ENCODE measurements at regions not wholly inside any gene's neighbourhood (a gene's known extent, or its start where the extent isn't known, plus 50 kb on each side); places are given as distances from the start of the nearest gene placed in this dataset.

DNA sequence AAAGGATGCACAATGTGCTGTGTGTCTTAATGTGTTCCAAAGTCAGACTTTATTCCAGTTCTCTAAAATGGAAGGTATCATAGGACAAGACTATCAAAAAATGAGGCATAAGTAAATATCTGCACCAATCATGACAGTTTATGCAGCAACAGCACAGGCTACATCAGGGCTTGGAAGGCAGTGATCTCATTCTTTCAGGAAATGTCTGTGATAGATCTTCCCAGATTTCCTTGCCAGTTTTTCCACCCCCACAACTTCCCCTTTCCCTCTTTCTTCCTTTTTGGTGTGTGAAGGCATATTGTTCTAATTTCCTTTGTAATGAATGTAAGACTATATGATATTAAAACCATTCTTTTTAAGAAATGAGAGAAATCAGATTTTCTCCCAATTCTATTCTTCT is 326.7 kb downstream of the ATP23 start:
- no peak for DNase-seq (ENCODE audit: low spot score)

DNA sequence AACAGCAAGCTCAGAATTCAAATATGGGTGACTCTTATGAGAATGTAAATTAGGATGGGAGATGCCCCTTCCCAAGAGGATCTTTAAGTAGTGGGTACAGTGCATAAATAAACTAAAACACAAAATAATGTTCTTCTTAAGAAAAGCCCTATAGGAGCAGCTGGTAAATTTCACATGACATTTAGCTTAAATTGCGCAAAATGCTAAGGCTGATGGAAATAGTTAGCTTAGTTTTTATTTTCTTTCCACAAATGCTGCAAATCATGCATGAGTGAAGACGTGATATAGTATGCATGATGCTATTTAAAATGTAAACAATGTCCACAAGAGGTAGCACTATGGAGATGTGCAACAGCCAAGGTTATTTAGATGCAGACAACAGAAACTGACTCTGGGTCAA is 328.1 kb downstream of the ATP23 start:
- DNase-seq (ENCODE audit: low spot score): no peak

DNA sequence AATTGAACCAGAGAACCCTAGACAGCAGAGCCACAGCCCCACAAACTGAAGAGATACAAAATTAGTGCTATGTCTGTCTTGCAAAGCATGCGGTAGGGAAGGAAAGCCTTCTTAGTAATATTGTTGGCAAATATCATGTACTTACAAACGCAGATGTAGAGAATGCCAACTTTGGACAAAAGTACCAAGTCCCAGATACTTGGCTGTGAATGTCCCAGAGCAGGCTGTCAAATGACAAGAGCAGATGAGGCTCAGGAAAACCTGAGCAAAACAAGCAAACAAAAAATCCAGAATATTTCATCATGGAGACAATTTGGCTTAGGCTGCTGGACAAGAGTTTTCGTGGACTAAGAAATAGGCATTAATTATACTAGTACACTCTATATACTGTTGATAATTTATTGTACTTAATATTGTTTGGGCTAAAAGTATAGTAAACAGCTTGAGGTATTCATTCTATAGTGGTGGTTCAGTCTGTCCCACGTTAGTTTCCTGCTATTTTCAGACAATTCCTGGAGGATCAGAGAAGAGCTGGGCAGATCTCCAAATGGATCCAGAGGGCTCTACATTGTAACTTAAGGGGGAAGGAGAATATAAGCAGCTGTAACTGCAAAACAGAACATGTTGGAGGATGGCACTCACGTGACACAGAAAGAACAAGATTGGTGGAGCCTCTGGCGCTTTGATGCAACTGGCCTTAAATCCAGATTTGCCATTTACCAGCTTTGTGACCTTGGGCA is 329.8 kb downstream of the ATP23 start:
- DNase-seq (ENCODE audit: low spot score): no peak

DNA sequence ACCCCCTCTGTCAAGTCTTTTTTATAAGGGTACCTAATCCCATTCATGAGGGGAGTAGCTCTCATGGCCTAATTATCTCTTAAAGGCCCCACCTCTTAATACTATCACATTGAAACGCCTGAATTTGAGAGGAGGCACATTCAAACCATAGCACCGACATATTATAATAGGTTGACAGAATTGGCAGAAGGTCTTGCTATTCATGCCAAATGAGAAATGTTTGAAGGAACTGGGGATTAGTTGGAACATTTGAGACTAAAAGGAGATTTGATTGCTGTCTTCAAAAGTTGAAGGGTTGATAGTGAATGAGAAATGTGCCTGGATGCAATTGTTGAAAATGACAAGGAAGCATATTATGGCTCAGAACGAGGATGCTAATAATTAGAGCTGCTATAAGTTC is 331.1 kb downstream of the ATP23 start:
- DNase-seq (ENCODE audit: low spot score): no peak

DNA sequence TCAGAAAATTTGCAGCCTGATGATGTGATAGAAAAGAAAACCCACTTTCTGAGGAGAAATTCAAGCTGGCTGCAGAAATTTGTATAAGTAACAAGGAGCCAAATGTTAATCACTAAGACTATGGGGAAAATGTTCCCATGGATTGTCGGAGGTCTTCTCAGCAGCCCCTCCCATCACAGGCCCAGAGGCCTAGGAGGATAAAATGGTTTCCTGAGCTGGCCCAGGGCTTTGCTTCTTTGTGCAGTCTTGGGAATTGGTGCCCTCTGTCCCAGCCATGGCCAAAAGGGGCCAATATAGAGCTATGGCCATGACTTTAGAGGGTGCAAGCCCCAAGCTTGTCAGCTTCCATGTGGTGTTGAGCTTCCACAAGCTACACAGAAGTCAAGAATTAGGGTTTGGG is 335.9 kb downstream of the ATP23 start:
- DNase-seq (ENCODE audit: low spot score): no peak

DNA sequence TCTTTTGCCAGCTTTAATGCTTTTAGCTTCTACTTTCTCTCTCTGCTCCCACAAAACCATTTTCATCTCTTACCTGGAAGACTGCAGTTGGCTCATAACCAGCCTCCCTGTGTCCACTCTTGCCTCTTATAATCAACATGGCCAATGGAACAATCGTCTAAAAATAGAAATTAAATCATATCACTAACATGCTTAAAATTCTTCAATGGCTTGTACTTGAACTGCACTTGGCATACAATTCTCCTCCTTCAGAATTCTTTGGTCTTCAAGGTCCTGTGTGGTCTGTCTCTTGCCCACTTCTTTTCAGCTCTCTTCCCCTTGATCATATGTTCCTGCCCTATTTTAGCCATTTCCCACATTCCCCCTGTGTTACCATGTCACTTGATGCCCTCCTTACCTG is 342.2 kb downstream of the ATP23 start:
- no peak for DNase-seq (ENCODE audit: low spot score)

DNA sequence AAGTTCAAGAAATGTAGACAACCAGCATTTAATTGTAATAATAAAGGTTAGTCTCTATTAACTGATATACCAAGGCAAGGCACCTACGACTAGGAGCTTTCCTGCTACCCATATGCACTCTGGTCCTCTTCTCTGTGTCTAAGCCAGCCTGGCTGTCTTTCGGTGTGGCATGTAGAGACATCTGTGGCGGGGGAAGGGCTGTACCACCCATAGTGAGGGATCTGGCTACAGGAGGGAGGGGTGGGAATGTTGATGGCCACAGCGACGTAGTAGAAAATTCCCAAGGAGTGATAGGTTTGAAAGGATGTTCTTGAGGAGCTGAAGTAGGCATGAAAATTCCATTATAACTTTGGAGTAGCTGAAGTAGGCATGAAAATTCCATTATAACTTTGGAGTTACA is 344.2 kb downstream of the ATP23 start:
- DNase-seq (ENCODE audit: low spot score): no peak

DNA sequence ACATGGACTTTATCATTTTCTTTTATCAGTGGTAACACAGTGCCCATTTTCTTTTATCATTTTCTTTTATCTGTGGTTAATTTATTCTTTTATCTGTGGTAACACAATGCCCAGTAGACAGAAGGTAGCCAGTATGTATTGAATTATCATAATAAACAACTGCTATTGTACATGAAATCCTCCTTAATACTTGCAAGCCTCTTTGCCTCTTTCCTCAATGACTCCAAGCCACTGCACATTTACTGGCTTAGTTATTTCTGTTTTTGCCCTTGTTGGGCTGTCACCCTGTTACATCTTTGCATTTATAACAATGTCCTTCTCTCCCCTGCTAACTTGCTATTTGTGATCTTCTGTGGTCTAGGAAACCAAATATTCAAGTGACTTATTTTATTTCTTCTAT is 345.0 kb downstream of the ATP23 start:
- no peak for DNase-seq (ENCODE audit: low spot score)

DNA sequence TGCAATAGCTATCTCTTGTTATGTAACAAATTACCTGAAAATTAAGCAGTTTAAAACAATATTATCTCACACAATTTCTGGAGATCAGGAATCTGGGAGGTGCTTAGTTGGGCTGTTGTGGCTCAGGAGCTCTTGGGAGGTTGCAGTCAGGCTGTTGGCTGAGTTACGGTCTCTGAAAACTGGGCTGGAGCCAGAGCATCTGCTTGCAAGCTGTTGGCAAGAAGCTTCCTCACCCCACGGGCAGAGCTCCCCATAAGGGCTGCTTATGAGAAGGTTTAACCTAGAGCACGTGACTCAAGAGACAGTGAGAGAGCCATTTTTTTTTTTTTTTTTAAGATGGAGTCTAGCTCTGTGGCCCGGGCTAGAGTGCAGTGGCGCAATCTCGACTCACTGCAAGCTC is 346.8 kb downstream of the ATP23 start:
- DNase-seq (ENCODE audit: low spot score): no peak

DNA sequence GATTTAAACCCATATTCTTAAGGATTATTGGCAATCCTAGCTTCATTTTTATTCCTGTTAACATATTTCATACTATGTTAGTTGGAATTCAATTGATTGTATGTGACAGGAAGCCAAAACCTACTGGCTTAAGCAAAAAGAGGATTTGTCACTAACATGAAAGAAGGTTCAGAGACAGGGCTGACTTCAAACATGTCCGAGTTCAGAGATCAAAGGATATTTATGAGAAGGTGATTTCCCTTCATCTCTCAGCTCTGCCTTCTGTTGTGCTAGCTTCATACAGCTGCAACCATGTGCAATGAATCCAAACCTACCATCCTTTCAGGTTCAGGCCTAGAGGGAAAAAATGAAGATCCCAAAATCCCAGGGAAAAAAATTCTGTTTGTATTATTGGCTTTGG is 349.7 kb downstream of the ATP23 start:
- DNase-seq (ENCODE audit: low spot score): no peak

DNA sequence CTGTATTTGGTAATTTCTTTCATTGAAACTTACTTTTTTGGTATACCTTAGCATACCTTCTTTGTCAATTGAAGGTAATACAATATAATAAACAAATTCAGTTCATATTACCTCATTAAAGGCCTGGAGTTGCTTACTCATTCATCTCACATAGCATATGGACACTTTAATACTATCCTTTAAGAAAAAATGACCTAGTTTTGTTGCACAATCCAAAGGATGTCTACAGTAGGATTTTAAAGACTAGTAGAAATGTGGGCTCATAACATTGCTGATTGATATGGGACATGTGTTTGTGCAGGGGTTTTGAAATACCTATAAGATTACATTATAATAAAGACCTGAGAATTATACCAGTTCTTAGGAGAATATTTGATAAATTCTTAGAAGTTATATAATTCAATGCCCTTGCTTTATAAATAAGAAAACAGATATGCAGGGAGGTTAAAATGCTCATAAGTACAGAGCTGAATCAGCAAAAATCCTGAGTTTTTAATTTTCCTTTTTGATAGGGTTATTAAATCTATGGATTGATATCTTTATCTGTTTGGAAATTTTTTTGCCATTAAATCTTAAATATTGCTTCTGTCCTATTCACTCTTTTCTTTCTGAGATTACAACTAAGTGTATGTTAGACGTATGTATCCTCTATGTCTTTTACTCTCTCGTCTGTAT is 352.1 kb downstream of the ATP23 start:
- DNase-seq (ENCODE audit: low spot score): no peak

DNA sequence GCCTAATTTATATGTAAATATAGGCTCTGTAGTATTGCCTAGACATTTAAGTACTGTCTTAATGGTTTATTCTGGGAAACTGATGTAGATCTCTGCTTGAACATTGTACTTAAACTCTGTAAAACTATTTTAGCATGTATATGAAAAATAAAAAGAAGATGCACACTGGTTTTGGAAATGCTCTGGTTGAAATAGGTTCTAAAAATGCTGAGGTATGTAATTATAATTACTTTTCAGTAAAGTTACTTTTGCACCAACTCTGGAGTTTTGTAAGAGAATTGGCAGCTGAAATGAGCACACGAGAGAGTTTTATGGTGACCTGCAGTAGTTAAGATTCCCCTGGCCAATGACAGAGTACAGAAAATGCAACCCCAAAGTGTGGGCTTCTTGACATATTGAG is 353.9 kb downstream of the ATP23 start:
- no peak for DNase-seq (ENCODE audit: low spot score)

DNA sequence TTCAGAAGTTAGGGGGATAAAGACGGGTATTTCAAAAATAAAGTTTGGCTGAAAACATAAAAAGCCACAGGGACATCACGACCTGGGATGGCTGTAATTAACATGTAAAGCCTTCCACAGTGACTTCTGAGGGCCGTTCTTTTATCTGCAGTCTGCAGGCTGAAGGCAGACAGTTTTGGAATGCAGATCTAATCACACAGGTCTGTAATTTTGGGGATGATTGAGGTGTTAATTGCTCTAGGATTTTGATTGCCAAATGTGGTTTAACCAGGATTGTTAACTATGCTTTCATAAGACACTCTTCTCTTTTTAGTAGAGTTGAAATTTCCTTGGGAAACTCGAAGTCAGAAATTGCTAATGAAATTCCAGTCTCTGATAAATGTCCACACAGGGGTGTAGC is 355.5 kb downstream of the ATP23 start:
- no peak for DNase-seq (ENCODE audit: low spot score)

DNA sequence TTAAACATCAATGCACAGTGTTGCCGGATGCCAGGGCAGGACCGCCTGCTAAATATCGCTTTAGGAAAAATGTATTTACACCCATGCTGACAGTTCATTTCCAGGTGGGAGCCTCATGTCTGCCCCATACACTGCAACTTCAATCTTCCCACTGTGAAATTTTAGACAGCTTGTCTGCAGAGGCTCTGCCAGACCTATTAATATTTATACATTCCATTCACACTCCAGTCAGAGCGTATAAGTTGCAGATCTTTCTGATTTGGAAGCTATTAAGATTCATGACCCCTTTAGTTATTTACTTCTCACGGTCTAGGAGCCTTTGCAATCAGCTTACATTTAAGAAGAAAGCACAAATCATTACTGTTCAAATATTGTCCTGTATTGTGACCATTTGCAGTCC is 357.4 kb downstream of the ATP23 start:
- no peak for DNase-seq (ENCODE audit: low spot score)

DNA sequence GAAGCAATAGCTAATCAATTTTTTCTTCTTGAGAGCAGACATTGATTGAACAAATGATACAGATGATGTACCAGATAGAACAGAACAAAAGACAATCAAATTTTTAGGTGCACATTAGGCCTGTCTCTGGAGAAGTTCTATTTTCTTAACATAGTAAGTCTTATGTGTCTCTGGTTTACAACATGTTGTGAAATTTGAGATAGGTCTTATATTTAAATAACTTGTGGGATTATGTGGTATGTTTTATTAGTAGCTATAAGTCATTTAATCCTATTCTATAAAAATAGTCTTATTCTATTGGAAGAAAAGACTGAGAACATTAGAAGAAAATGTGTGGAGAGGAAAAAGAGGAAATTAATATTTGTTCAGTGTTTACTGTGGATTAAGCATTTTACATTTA is 358.0 kb downstream of the ATP23 start:
- no peak for DNase-seq (ENCODE audit: low spot score)

DNA sequence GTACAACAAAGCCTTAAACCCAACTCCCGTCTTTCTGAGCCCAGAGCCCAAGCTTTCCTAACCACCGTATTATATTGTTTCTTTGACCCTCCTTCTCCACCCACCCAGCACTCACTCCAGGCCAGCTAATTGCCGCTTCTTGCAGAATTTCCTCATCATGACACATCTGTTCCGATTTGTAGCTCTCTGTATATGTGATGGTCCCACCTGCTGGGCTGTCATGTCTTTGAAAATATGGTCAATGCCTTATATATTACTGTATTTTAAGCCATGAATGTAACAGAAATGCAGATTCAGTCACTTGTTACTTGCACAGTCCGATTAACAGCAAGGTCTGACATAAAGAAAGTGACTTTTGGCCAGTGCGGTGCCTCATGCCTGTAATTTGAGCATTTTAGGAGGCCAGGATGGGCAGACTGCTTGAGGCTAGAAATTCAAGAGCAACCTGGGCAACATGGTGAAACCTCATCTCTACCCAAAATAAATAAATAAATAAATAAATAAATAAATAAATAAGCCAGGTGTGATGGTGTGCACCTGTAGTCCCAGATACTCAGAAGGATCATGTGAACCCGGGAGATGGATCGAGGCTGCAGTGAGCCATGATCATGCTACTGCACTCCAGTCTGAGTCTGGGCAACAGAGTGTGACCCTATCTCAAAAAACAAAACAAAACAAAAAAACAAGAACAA is 359.8 kb downstream of the ATP23 start:
- DNase-seq (ENCODE audit: low spot score): no peak

DNA sequence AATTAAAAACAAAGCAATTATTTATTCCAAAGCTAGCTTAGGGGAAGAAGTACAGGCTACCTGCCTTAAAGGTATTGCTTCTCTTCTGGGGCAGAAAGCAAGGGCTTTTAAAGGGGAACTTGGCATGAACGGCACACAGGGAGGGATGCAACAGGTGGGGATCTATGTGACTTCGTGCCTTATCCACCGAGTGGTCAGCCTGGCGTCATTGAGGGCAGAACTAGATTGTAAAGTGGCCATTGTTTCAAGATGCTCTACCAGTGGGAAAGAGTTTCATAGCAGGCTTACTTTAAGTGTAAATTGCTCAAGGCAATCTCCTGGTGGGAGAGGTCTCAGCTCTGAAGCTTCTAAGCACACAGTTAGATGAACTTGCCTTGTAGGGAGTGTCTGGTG is 360.4 kb downstream of the ATP23 start:
- no peak for DNase-seq (ENCODE audit: low spot score)

DNA sequence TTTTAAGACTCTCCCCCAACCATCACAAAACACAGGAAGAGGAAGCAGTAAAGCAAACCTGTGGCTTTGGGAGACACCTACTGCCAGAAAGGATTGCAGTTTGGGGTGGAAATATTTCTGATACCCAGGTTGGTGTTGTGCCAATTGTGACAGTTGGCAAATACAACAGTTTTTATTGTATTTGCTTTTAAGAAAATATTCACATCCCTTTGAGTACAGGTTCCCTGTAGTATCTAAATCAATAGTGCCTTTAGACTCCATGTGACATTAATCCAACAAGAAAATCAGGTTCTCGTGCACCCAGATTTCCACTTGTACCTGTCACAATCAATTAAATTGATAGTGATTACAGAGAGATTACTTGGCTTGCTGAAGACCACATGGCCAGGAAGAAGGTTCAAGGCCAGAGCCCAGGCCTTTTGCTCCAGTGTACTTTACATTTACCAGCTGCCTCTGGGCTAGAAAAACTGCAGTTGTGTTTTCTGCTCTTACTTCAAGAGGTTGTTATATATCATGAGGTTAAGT is 361.2 kb downstream of the ATP23 start:
- no peak for DNase-seq (ENCODE audit: low spot score)

DNA sequence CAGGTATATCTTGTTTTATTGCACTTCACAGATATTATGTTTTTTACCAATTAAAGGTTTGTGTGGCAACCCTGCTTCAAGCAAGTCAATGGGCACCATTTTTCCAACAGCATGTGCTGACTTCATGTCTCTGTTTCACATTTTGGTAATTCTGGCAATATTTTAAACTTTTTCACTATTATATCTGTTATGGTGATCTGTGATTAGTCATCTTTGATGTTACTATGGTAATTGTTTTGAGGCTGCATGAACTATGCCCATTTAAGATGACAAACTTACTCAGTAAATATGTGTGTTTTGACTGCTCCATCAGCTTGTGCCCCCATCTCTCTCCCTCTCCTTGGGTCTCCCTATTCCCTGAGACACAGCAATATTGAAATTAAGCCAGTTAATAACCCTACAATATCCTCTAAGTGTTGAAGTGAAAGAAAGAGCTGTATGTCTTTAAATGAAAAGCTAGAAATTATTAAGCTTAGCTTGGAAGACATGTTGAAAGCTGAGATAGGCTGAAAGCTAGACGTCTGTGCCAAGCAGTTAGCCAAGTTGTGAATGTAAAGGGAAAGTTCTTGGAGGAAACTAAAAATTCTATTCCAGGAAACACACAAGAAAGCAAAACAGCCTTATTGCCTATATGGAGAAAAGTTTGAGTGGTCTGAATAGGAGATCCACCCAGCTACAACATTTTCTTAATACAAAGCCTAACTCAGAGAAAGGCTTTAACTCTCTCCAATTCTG is 365.1 kb downstream of the ATP23 start:
- no peak for DNase-seq (ENCODE audit: low spot score)

DNA sequence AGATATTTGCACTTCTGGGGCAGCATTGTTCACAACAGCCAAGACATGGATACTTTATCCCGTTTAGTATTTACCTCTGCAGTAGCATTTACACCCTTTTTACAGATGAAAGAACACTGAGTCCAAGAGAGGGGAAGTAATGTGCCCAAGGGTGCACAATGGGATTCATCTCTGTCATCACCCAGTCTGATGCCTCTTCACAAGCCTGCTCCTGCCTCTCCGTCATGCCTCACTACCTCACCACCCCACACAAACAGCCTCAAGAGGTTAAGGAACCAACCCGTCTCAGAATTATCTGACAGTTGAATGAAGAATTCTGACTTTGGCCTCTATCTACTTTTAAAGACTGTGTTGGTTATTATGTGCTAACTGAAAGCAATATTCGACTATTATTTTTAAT is 368.4 kb downstream of the ATP23 start:
- no peak for DNase-seq (ENCODE audit: low spot score)

DNA sequence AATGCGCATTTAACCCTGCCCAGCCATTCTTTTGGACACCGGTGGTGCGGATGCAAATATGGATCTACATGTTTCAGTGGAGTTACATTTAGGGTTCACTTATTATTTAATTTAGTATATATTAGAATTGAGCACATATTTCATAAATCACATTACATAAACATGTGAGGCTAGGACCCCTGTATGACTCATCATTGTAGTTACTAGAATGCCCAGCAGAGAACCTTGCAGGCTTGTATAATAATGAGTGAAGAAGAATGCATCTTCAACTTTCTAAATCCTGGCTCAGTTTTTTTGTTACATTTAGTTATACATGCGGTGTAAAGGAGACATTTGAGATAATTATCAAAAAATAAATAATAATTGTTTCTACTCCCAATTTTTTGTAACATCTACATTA is 369.0 kb downstream of the ATP23 start:
- no peak for DNase-seq (ENCODE audit: low spot score)

DNA sequence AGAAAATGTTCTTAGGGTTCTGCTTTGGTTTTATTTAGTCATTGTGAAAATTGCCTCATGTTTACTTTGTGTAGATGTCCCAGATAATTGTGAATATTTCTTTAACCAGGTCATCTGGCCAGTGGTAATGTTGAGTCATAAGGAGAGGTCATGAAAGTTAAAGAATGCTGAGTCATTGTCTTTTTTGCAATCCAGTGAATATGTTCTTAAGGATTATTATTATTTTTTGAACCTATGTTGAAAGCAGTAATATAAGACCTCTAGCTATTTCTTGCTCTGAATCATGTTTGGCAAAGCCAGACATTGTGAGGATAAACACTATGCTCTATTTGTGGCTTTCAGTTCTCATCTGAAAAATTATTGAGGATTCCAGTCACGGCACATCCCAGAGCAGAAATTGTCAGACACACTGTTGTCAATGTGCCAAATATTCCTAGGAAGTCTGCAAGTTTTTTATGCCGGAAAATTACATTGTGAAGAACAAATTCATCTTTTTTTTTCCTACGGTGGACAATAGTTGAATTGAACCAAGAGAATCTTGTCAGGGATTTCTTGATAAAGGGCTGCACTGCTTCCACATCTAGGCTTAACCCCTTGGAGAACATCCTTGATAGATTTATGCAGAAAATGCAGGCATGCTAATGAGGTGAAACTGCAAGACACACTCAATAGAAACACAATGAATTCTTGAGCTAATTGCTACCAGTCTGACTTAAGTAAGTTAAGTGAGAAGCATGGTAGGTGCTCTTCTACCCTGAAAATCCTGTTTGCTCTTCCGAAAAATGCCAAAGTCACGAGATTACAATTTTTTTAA is 369.6 kb downstream of the ATP23 start:
- DNase-seq (ENCODE audit: low spot score): no peak

Data from putamen (tissue), 1 donor.